DOHH2 (cell line): ENCODE measurements at regions not wholly inside any gene's neighbourhood (a gene's known extent, or its start where the extent isn't known, plus 50 kb on each side); places are given as distances from the start of the nearest gene placed in this dataset.

Experiments
- CTCF ChIP-seq: fragments of 200-600 bp; sonication (generic); IDR thresholded peaks from one replicate; pipeline ENCODE4 v1.5.1; 2014; ENCODE audit warnings: antibody characterized with exemption, mild to moderate bottlenecking, low read depth, low read length; ENCODE audit not compliant: poor library complexity, severe bottlenecking
- EZH2phosphoT487 ChIP-seq: fragments of 200-600 bp; sonication (generic); IDR thresholded peaks from 2 replicates; pipeline ENCODE4 v1.6.1; 2017; ENCODE audit warnings: borderline replicate concordance, mild to moderate bottlenecking, antibody characterized with exemption, low read length, moderate library complexity, mixed read lengths

GRCh38 chr11:70771099-70771885 lies 373.0 kb downstream of the CTTN start:
- no peak for TF ChIP-seq CTCF
- TF ChIP-seq EZH2phosphoT487: no peak
